ENCODE measurements at regions not wholly inside any gene's neighbourhood (a gene's known extent, or its start where the extent isn't known, plus 50 kb on each side); places are given as distances from the start of the nearest gene placed in this dataset.

DNA sequence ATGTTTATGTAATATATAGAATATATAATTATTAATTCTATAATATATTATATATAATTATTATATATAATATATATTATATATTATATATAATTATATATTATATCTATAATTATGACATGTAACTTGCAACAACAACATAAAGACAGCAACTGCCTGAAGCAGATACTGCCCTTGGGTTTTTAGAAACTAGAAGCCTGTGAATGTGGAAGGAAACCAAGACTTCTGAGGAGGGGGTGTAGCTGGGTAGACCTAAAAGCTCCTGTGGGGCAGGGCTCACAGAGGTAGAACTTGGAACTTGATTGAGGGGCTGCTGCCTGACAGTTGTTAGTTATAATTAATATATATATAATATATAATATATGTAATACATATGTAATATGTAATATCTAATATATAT, 167.2 kb upstream of the SLIT2 start:
- TF ChIP-seq GATA2 (CRISPR knock-in tag; IDR thresholded peaks at IDR 0.05) = no peak
- TF ChIP-seq NRF1 (IDR thresholded peaks at IDR 0.05; ENCODE audit: low read depth, low read length) = no peak
- TF ChIP-seq, protein P1, sequence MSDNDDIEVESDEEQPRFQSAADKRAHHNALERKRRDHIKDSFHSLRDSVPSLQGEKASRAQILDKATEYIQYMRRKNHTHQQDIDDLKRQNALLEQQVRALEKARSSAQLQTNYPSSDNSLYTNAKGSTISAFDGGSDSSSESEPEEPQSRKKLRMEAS (IDR thresholded peaks at IDR 0.05; ENCODE audit: low read depth) = no peak
- TF ChIP-seq, protein P2, sequence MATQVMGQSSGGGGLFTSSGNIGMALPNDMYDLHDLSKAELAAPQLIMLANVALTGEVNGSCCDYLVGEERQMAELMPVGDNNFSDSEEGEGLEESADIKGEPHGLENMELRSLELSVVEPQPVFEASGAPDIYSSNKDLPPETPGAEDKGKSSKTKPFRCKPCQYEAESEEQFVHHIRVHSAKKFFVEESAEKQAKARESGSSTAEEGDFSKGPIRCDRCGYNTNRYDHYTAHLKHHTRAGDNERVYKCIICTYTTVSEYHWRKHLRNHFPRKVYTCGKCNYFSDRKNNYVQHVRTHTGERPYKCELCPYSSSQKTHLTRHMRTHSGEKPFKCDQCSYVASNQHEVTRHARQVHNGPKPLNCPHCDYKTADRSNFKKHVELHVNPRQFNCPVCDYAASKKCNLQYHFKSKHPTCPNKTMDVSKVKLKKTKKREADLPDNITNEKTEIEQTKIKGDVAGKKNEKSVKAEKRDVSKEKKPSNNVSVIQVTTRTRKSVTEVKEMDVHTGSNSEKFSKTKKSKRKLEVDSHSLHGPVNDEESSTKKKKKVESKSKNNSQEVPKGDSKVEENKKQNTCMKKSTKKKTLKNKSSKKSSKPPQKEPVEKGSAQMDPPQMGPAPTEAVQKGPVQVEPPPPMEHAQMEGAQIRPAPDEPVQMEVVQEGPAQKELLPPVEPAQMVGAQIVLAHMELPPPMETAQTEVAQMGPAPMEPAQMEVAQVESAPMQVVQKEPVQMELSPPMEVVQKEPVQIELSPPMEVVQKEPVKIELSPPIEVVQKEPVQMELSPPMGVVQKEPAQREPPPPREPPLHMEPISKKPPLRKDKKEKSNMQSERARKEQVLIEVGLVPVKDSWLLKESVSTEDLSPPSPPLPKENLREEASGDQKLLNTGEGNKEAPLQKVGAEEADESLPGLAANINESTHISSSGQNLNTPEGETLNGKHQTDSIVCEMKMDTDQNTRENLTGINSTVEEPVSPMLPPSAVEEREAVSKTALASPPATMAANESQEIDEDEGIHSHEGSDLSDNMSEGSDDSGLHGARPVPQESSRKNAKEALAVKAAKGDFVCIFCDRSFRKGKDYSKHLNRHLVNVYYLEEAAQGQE (IDR thresholded peaks at IDR 0.05; ENCODE audit: low read depth, low read length) = no peak
- TF ChIP-seq NFIC (IDR thresholded peaks at IDR 0.05; ENCODE audit: borderline replicate concordance) = no peak
- no peak for TF ChIP-seq SMC3 (IDR thresholded peaks at IDR 0.05; ENCODE audit: low read depth, low read length)
- TF ChIP-seq MXI1 (IDR thresholded peaks at IDR 0.05; ENCODE audit: low read depth, low read length) = no peak
- TF ChIP-seq MEF2A (IDR thresholded peaks at IDR 0.05; ENCODE audit: borderline replicate concordance, low read depth) = no peak
- no peak for TF ChIP-seq YY1 (IDR thresholded peaks at IDR 0.05; ENCODE audit: low read depth)
- TF ChIP-seq RFX5 (IDR thresholded peaks at IDR 0.05; ENCODE audit: low read length) = no peak
- TF ChIP-seq GABPA (IDR thresholded peaks at IDR 0.05; ENCODE audit: low read depth) = no peak
- no peak for TF ChIP-seq POLR2AphosphoS5 (IDR thresholded peaks at IDR 0.05; ENCODE audit: low read depth, low read length)
- TF ChIP-seq RXRA (IDR thresholded peaks at IDR 0.05; ENCODE audit: borderline replicate concordance, low read depth) = no peak
- no peak for TF ChIP-seq CHD2 (IDR thresholded peaks at IDR 0.05; ENCODE audit: low read length, partially characterized antibody)
- no peak for TF ChIP-seq TCF12 (IDR thresholded peaks at IDR 0.05)
- TF ChIP-seq RCOR1 (IDR thresholded peaks at IDR 0.05; ENCODE audit: low read length) = no peak
- TF ChIP-seq TEAD4 (IDR thresholded peaks at IDR 0.05; ENCODE audit: borderline replicate concordance, insufficient read depth) = no peak
- DNase-seq = no peak
- no peaks in the 10 kb centered on the region for H3K4me1 ChIP-seq (ENCODE audit: control insufficient read depth in 1 of 2, insufficient read depth in 2 of 2, low read depth in 1 of 2, low read length in 1 of 2)

DNA sequence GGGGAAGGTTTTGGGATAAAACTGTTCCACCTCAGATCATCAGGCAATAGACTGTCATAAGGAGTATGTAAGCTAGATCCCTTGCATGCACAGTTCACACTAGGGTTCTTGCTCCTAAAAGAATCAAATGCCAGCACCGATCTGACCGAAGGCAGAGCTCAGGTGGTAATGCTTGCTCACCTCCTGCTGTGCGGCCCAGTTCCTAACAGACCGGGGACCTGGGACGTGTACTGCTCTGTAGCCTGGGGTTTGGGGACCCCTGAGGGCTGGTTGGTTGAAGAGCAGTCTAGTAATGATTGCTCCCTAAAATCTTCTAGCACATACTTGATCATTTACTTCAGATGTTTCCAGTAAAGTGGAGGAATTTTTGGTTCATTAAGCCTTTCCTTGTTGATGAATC, 173.1 kb upstream of the SLIT2 start:
- WGBS (ENCODE audit: low lambda C conversion rate) = 57% methylated on average over 3 of the region's 5 CpGs
- ChIA-PET POLR2A (no interaction called here), CTCF (no interaction called here)

More for the DNA sequence above, 167.2 kb upstream of the SLIT2 start:
- no peaks in the 10 kb centered on the region for H3K79me2 ChIP-seq (ENCODE audit: insufficient read depth)
- H3K27ac ChIP-seq (ENCODE audit: low read depth in 2 of 2, low read length in 1 of 2) = no peak overlapping the region
- CTCF ChIA-PET = interaction anchor here (1.0 kb wide), 1 partner anchor 9 kb away, joined by 3 read pairs; no protein-coding TSS in a partner anchor
- no peaks in the 10 kb centered on the region for H3F3A ChIP-seq (replicated peaks; ENCODE audit: insufficient read depth)
- H3K9ac ChIP-seq = no peak overlapping the region
- H3K36me3 ChIP-seq (replicated peaks in 1 of 2; ENCODE audit: control insufficient read depth in 1 of 2, insufficient read depth in 2 of 2, low read length in 1 of 2) = no peaks in the 10 kb centered on the region
- no peak overlapping the region for H3K4me3 ChIP-seq (ENCODE audit: low read depth in 2 of 2, low read length in 1 of 2)
- H3K4me2 ChIP-seq = no peak overlapping the region
- POLR2A ChIA-PET = no interaction called here
- no peak overlapping the region for H2AFZ ChIP-seq (ENCODE audit: low read depth)
- H3K27me3 ChIP-seq (ENCODE audit: insufficient read depth) = no peaks in the 10 kb centered on the region
- no peaks in the 10 kb centered on the region for H3K9me3 ChIP-seq
- H4K20me1 ChIP-seq (ENCODE audit: insufficient read depth) = no peaks in the 10 kb centered on the region
- H3K9me2 ChIP-seq = no peaks in the 10 kb centered on the region

More for the DNA sequence above, 173.1 kb upstream of the SLIT2 start:
- H3K4me1 ChIP-seq (ENCODE audit: control insufficient read depth in 1 of 2, insufficient read depth in 2 of 2, low read depth in 1 of 2, low read length in 1 of 2) = no peaks in the 10 kb centered on the region
- H3K9me3 ChIP-seq = no peaks in the 10 kb centered on the region
- H3K79me2 ChIP-seq (ENCODE audit: insufficient read depth) = no peaks in the 10 kb centered on the region
- H3K4me3 ChIP-seq (ENCODE audit: low read depth in 2 of 2, low read length in 1 of 2) = no peak overlapping the region
- TF ChIP-seq GATA2 (CRISPR knock-in tag; IDR thresholded peaks at IDR 0.05) (no peak), GABPA (IDR thresholded peaks at IDR 0.05; ENCODE audit: low read depth) (no peak)
- peaks cover 3% of the 10 kb centered on the region for H3F3A ChIP-seq (replicated peaks; ENCODE audit: insufficient read depth)
- H3K36me3 ChIP-seq (replicated peaks in 1 of 2; ENCODE audit: control insufficient read depth in 1 of 2, insufficient read depth in 2 of 2, low read length in 1 of 2) = no peaks in the 10 kb centered on the region
- H3K4me2 ChIP-seq = no peak overlapping the region
- no peaks in the 10 kb centered on the region for H4K20me1 ChIP-seq (ENCODE audit: insufficient read depth)
- no peaks in the 10 kb centered on the region for H3K27me3 ChIP-seq (ENCODE audit: insufficient read depth)
- H3K9ac ChIP-seq = no peak overlapping the region
- H2AFZ ChIP-seq (ENCODE audit: low read depth) = no peak overlapping the region
- DNase-seq = no peak
- H3K27ac ChIP-seq (ENCODE audit: low read depth in 2 of 2, low read length in 1 of 2) = no peak overlapping the region
- no peaks in the 10 kb centered on the region for H3K9me2 ChIP-seq

All from SK-N-SH (cell line).